ENCODE measurements at regions not wholly inside any gene's neighbourhood (a gene's known extent, or its start where the extent isn't known, plus 50 kb on each side); places are given as distances from the start of the nearest gene placed in this dataset.

DNA sequence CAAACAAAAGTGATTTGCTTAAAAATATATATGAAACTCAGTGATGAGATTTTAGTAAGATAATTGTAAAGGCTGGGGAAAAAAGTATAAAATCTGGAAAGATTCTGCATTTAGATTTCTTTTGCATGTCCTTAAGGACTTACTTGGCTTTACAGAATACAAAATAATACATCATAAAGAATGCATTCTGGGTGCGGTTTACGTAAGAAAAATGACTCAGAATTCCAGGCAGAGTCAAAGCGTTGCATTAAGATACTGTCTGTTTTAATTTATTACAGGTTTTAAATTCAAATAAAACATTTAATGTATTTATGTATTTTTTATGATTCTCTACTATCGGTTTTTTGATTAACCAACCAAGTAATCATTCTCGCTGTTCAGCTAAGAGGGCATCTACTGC, 178.0 kb downstream of the SH3BP4 start:
- no peak for TF ChIP-seq POLR2A (IDR thresholded peaks at IDR 0.05)
- no peak for TF ChIP-seq EP300 (IDR thresholded peaks at IDR 0.05)
- TF ChIP-seq CTCF (IDR thresholded peaks at IDR 0.05): no peak
- TF ChIP-seq POLR2AphosphoS5 (IDR thresholded peaks at IDR 0.05): no peak
- DNase-seq: no peak
- no peak overlapping the region for H3K4me3 ChIP-seq
- intact Hi-C loops (cut with DNase I): no loop called here
- no peaks in the 10 kb centered on the region for H3K4me1 ChIP-seq
- WGBS, 2 donors: 76 to 80% methylated on average over 5 of the region's 5 CpGs
- H3K27me3 ChIP-seq: no peaks in the 10 kb centered on the region
- peaks cover 0 to 1% (median 0%) of the 10 kb centered on the region in 4 donors for H3K9me3 ChIP-seq
- no peak overlapping the region for H3K27ac ChIP-seq
- H3K36me3 ChIP-seq: no peaks in the 10 kb centered on the region

GRCh38 chr2:235131334-235132305, 179.8 kb downstream of the SH3BP4 start:
- Histone ChIP-seq H3K4me3 (no peak overlapping the region), H3K27me3 (no peaks in the 10 kb centered on the region), H3K9me3 (peaks cover 0 to 1% (median 0%) of the 10 kb centered on the region in 4 donors), H3K27ac (no peak overlapping the region), H3K4me1 (peaks cover 0 to 3% (median 0%) of the 10 kb centered on the region in 4 donors), H3K36me3 (no peaks in the 10 kb centered on the region)
- TF ChIP-seq CTCF (IDR thresholded peaks at IDR 0.05) (no peak), POLR2A (IDR thresholded peaks at IDR 0.05) (no peak), EP300 (IDR thresholded peaks at IDR 0.05) (no peak), POLR2AphosphoS5 (IDR thresholded peaks at IDR 0.05) (no peak)
- DNase-seq: no peak
- intact Hi-C loops (cut with DNase I): no loop called here
- WGBS, 2 donors: 91 to 92% methylated on average over 21 of the region's 21 CpGs

- no peak overlapping the region for H3K27ac ChIP-seq
- no peak overlapping the region for H3K4me3 ChIP-seq
- H3K9me3 ChIP-seq: peaks cover 0 to 1% (median 0%) of the 10 kb centered on the region in 4 donors
- intact Hi-C loops (cut with DNase I): no loop called here
- 93 to 98% methylated on average over 2 of the region's 2 CpGs for WGBS, 2 donors
- H3K4me1 ChIP-seq: peaks cover 0 to 3% (median 0%) of the 10 kb centered on the region in 4 donors
- H3K27me3 ChIP-seq: no peaks in the 10 kb centered on the region
- no peak for TF ChIP-seq EP300 (IDR thresholded peaks at IDR 0.05)
- TF ChIP-seq POLR2AphosphoS5 (IDR thresholded peaks at IDR 0.05): no peak
- no peak for TF ChIP-seq POLR2A (IDR thresholded peaks at IDR 0.05)
- no peak for TF ChIP-seq CTCF (IDR thresholded peaks at IDR 0.05)
- H3K36me3 ChIP-seq: no peaks in the 10 kb centered on the region
- DNase-seq: no peak
Measured at GRCh38 chr2:235132651-235133050, 180.8 kb downstream of the SH3BP4 start.

GRCh38 chr2:235133837-235134236, 182.0 kb downstream of the SH3BP4 start:
- Histone ChIP-seq H3K27me3 (no peaks in the 10 kb centered on the region), H3K27ac (no peak overlapping the region), H3K9me3 (peaks cover 0 to 1% (median 0%) of the 10 kb centered on the region in 4 donors), H3K36me3 (no peaks in the 10 kb centered on the region), H3K4me1 (peaks cover 0 to 3% (median 0%) of the 10 kb centered on the region in 4 donors), H3K4me3 (no peak overlapping the region)
- TF ChIP-seq POLR2A (IDR thresholded peaks at IDR 0.05) (no peak), CTCF (IDR thresholded peaks at IDR 0.05) (no peak), EP300 (IDR thresholded peaks at IDR 0.05) (no peak), POLR2AphosphoS5 (IDR thresholded peaks at IDR 0.05) (no peak)
- DNase-seq: no peak
- WGBS, 2 donors: 47 to 88% methylated on average over 2 of the region's 2 CpGs
- intact Hi-C loops (cut with DNase I): no loop called here

All from sigmoid colon (tissue), 6 donors.